Upper lobe of left lung (tissue), 6 donors: ENCODE measurements at regions not wholly inside any gene's neighbourhood (a gene's known extent, or its start where the extent isn't known, plus 50 kb on each side); places are given as distances from the start of the nearest gene placed in this dataset.

Source experiments
- ATAC-seq, 2 donors: fragments of 200-7000 bp; cut with Tn5 transposase; one replicate each; pipeline ENCODE4 v1.9.1; 2022; ENCODE audit warnings: mild to moderate bottlenecking in 2 of 2, moderate library complexity in 2 of 2; ENCODE audit not compliant: low FRiP score in 2 of 2
- DNase-seq, 2 donors: peaks; one replicate each; pipeline ENCODE4 v3.0.0-alpha.2; 2019 to 2020
- H3K27ac ChIP-seq, 4 donors: fragments of 200-600 bp; sonication (generic); one replicate each; pipeline ENCODE4 v1.5.1; 2016 to 2019
- H3K27me3 ChIP-seq, 4 donors: fragments of 200-600 bp; sonication (generic); one replicate each; pipeline ENCODE4 v1.5.1; 2017 to 2019
- H3K36me3 ChIP-seq, 4 donors: fragments of 200-600 bp; sonication (generic); one replicate each; pipeline ENCODE4 v1.5.1; 2016 to 2019
- H3K4me1 ChIP-seq, 4 donors: fragments of 200-600 bp; sonication (generic); one replicate each; pipeline ENCODE4 v1.5.1; 2018 to 2019
- H3K4me3 ChIP-seq, 4 donors: fragments of 200-600 bp; sonication (generic); one replicate each; pipeline ENCODE4 v1.5.1; 2017 to 2019; ENCODE audit warnings: mild to moderate bottlenecking in 2 of 4, moderate library complexity in 1 of 4
- H3K9me3 ChIP-seq, 4 donors: fragments of 200-600 bp; sonication (generic); one replicate each; pipeline ENCODE4 v1.5.1; 2018 to 2019
- CTCF ChIP-seq, 6 experiments: fragments of 450-650 bp in 4 of 6; fragments of 200-600 bp in 2 of 6; sonication (generic) in 2 of 6; IDR thresholded peaks; one replicate each; pipeline ENCODE4 v1.5.1; 2016 to 2019; ENCODE audit warnings: antibody characterized with exemption in 6 of 6
- EP300 ChIP-seq, 4 donors: sonication (generic); formaldehyde crosslinking; IDR thresholded peaks; one replicate each; pipeline ENCODE4 v1.5.1; 2017; ENCODE audit warnings: antibody characterized with exemption in 4 of 4, control low read depth in 2 of 4
- POLR2A ChIP-seq, 4 donors: fragments of 450-650 bp; IDR thresholded peaks; one replicate each; pipeline ENCODE4 v1.5.1; 2016 to 2017; ENCODE audit warnings: antibody characterized with exemption in 4 of 4, mild to moderate bottlenecking in 2 of 4
- POLR2AphosphoS5 ChIP-seq, 2 donors: sonication (generic); formaldehyde crosslinking; IDR thresholded peaks; one replicate each; pipeline ENCODE4 v1.5.1; 2017; ENCODE audit warnings: antibody characterized with exemption in 2 of 2
- WGBS, 2 donors: methylation state at CpG; one replicate each; pipeline ENCODE4 v1.1.5; 2017 to 2018; 5-methylcytosine and 5-hydroxymethylcytosine counted together
- donor health status: DM: no; HTN: no; CAD: no; lungs with moderate emphysema.
- donor health status: DM: no; HTN: yes; CAD: no; lungs with severe emphysema.

- no peaks in the 10 kb centered on the region for H3K4me1 ChIP-seq
- no peak overlapping the region for H3K27ac ChIP-seq
- ATAC-seq (no peak), DNase-seq (no peak)
- TF ChIP-seq POLR2AphosphoS5 (IDR thresholded peaks at IDR 0.05) (no peak), EP300 (IDR thresholded peaks at IDR 0.05) (no peak), POLR2A (IDR thresholded peaks at IDR 0.05) (no peak), CTCF (IDR thresholded peaks at IDR 0.05) (no peak)
- H3K4me3 ChIP-seq = no peak overlapping the region
- 41 to 47% methylated on average over 15 of the region's 15 CpGs for WGBS, 2 donors
- no peaks in the 10 kb centered on the region for H3K36me3 ChIP-seq
- H3K27me3 ChIP-seq = no peaks in the 10 kb centered on the region
- H3K9me3 ChIP-seq = no peaks in the 10 kb centered on the region
Observed at GRCh38 chr2:105643405-105644173, 101.1 kb upstream of the NCK2 start.

- ATAC-seq = no peak
- no peaks in the 10 kb centered on the region for H3K9me3 ChIP-seq
Observed at GRCh38 chr2:105641389-105641811, 103.3 kb upstream of the NCK2 start.

GRCh38 chr2:105640246-105640645 lies 104.5 kb upstream of the NCK2 start:
- H3K4me3 ChIP-seq = no peak overlapping the region
- no peaks in the 10 kb centered on the region for H3K36me3 ChIP-seq
- DNase-seq (no peak), ATAC-seq (no peak)
- no peaks in the 10 kb centered on the region for H3K27me3 ChIP-seq
- WGBS, 2 donors = 97 to 98% methylated on average over 4 of the region's 4 CpGs
- no peak overlapping the region for H3K27ac ChIP-seq
- H3K9me3 ChIP-seq = no peaks in the 10 kb centered on the region
- TF ChIP-seq POLR2AphosphoS5 (IDR thresholded peaks at IDR 0.05) (no peak), CTCF (IDR thresholded peaks at IDR 0.05) (no peak), POLR2A (IDR thresholded peaks at IDR 0.05) (no peak), EP300 (IDR thresholded peaks at IDR 0.05) (no peak)
- H3K4me1 ChIP-seq = no peaks in the 10 kb centered on the region

More at GRCh38 chr2:105641389-105641811, 103.3 kb upstream of the NCK2 start:
- Histone ChIP-seq H3K27ac (no peak overlapping the region), H3K4me1 (no peaks in the 10 kb centered on the region), H3K4me3 (no peak overlapping the region), H3K27me3 (no peaks in the 10 kb centered on the region), H3K36me3 (no peaks in the 10 kb centered on the region)
- WGBS, 2 donors = 66 to 80% methylated on average over 12 of the region's 12 CpGs
- TF ChIP-seq POLR2AphosphoS5 (IDR thresholded peaks at IDR 0.05) (no peak), CTCF (IDR thresholded peaks at IDR 0.05) (no peak), EP300 (IDR thresholded peaks at IDR 0.05) (no peak), POLR2A (IDR thresholded peaks at IDR 0.05) (no peak)
- DNase-seq = peak in 1 of 2 donors; percentile 46

- no peak overlapping the region for H3K27ac ChIP-seq
- no peaks in the 10 kb centered on the region for H3K4me1 ChIP-seq
- 66 to 78% methylated on average over 8 of the region's 8 CpGs for WGBS, 2 donors
- H3K4me3 ChIP-seq = no peak overlapping the region
- no peak for ATAC-seq
- no peak for TF ChIP-seq CTCF (IDR thresholded peaks at IDR 0.05)
- TF ChIP-seq POLR2A (IDR thresholded peaks at IDR 0.05) = no peak
- TF ChIP-seq POLR2AphosphoS5 (IDR thresholded peaks at IDR 0.05) = no peak
- no peak for TF ChIP-seq EP300 (IDR thresholded peaks at IDR 0.05)
- DNase-seq = no peak
- no peaks in the 10 kb centered on the region for H3K9me3 ChIP-seq
- no peaks in the 10 kb centered on the region for H3K36me3 ChIP-seq
- H3K27me3 ChIP-seq = no peaks in the 10 kb centered on the region
Observed at GRCh38 chr2:105636109-105636740, 108.5 kb upstream of the NCK2 start.
